OCI-LY7 (cell line): ENCODE measurements at regions not wholly inside any gene's neighbourhood (a gene's known extent, or its start where the extent isn't known, plus 50 kb on each side); places are given as distances from the start of the nearest gene placed in this dataset.

ENCODE experiments used
- EZH2phosphoT487 ChIP-seq: fragments of 200-600 bp; sonication (generic); IDR thresholded peaks from 2 replicates; pipeline ENCODE4 v1.6.1; 2018; ENCODE audit warnings: low read depth, borderline replicate concordance, mild to moderate bottlenecking, mixed run types, antibody characterized with exemption, low read length, moderate library complexity, mixed read lengths
- TF ChIP-seq, protein P1 (sequence below): fragments of 200-600 bp; sonication (generic); conservative IDR thresholded peaks from 2 replicates; pipeline ENCODE4 v1.5.1; 2014; ENCODE audit warnings: mild to moderate bottlenecking, antibody characterized with exemption, low read length, moderate library complexity, mixed read lengths

DNA sequence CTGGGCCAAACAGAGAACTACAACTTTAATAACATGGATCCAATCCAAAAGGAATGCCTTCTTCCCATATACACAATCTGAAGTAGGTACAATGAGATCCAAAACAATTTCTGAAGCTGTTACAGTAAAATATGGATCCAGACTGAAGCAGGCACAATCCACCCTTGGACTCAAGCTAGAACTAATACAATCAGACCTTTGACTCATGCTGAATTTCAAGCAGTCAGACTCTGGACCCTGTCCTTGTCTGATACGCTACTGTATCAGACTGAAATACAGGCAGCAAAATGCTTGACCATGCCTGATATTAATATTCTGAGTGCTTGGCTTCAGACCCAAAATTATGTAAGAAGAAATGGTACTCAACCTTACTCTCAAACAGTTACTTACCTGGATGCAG, 57.0 kb upstream of the RBMY1B start:
- TF ChIP-seq, protein P1, sequence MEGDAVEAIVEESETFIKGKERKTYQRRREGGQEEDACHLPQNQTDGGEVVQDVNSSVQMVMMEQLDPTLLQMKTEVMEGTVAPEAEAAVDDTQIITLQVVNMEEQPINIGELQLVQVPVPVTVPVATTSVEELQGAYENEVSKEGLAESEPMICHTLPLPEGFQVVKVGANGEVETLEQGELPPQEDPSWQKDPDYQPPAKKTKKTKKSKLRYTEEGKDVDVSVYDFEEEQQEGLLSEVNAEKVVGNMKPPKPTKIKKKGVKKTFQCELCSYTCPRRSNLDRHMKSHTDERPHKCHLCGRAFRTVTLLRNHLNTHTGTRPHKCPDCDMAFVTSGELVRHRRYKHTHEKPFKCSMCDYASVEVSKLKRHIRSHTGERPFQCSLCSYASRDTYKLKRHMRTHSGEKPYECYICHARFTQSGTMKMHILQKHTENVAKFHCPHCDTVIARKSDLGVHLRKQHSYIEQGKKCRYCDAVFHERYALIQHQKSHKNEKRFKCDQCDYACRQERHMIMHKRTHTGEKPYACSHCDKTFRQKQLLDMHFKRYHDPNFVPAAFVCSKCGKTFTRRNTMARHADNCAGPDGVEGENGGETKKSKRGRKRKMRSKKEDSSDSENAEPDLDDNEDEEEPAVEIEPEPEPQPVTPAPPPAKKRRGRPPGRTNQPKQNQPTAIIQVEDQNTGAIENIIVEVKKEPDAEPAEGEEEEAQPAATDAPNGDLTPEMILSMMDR, result no peak
- TF ChIP-seq EZH2phosphoT487, result no peak
